ENCODE measurements at regions not wholly inside any gene's neighbourhood (a gene's known extent, or its start where the extent isn't known, plus 50 kb on each side); places are given as distances from the start of the nearest gene placed in this dataset.

DNA sequence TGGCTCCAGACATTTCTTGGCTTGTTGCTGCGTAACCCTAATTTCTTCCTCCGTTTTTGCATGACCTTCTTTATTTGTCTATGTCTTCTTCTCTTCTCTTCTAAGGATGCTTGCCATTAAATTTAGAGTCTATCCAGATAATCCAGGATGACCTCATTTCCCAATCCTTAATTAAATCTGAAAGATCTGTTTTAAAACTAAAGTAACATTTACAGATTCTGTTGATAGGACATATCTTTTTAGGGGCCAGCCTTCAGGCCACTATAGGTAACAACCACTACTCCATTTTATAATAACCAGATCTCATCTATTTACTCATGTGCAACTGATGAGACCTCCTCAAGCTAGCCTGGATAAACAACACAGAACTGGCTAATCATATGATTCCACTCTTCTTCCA lies 490.5 kb upstream of the SLC10A2 start:
- TF ChIP-seq SUZ12 (IDR thresholded peaks at IDR 0.05; ENCODE audit: extremely low read depth, insufficient read depth, insufficient read length): no peak
- TF ChIP-seq YY1 (IDR thresholded peaks at IDR 0.05; ENCODE audit: insufficient read depth, insufficient read length): no peak
